GM04504 (cell line): ENCODE measurements at regions not wholly inside any gene's neighbourhood (a gene's known extent, or its start where the extent isn't known, plus 50 kb on each side); places are given as distances from the start of the nearest gene placed in this dataset.
"Not testable (repeated sequence)": the region's sequence is repeated elsewhere in the genome, so short reads cannot be mapped to it uniquely, and the experiment has no call there.

Experiments
- DNase-seq: peaks from one replicate; pipeline ENCODE4 v3.0.0-alpha.2; 2012; ENCODE audit warnings: low read depth

DNA sequence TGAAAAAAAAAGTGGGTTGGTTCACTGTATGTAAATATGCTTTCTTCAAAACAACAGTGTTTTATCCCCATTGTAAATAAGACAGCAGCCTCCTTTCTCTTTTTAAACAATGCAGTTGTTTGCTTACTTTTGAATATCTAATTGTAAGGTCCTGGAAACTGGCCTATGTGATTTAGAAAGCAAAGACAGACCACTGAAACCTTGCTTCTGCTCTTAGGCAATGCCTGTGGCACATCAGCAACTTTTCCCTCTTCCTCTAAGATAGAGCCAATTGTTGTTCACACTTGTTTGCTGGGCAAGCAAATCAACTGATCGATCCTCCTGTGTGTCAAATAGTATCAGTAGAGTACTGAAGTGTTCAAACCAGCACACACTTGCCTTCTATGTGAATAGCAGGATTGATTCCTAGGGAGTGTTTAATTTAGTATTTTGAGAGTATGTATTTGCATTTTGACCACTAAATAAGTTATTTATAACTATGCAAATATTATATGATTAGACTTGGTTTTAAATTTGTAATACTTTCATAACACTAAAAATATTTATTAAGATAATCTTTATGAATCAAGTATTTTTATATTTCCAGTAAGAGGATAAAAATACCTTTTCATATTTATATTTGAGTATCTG, 55.4 kb upstream of the GRPR start:
- no peak for DNase-seq

DNA sequence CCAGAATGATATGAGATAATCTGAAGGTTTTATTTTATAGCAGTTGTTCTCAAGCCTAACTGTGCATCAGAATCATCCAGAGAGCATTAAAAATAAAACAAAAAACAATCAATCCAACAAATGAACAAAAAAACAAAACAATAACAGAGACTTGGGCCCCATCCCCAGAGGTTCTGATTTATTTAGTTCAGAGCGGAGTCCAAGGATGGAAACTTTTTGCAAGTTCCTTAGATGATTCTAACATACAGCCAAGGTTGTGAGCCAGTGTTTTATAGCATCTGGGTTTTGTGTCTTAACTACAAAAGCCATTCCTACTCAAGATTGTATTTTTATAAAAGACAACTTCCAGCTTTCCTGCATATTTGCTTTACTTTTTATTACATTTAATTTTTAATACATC, 59.4 kb upstream of the GRPR start:
- no peak for DNase-seq

DNA sequence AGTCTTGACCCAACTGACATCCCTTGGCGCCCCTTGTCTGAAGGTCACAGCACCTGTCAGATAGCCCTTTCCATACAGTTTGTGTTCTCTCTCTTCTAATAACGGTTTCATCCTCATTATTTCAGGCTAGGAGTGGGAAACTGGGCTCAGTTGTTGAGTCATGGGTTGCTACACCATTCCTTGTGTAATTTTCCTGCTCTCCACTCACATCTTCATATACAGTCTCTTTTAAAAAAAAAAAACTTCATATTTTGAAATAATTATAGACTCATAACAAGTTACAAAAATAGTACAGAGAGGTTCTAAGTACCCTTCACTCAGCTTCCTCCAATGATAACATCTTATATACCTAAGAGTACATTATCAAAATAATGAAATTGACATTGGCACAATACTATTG, 60.2 kb upstream of the GRPR start:
- DNase-seq = no peak

DNA sequence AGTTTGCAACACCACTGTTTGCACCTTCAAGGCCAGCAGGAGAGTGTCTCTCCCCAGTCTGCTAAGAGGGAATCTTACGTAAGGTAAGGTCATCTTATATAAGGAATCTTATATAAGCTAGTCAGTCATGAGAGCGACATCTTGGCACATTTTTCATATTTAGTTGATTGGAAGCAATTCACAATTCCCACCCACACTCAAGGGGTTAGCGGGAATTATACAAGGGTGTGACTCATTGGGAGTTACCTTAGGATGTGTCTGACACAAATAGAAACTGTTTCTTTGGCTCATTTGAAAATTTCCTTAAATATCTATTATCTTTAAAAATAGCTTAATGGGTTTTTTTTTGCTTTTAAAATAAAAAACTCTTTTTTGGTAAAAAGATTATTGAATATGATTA, 62.1 kb upstream of the GRPR start:
- DNase-seq = no peak

DNA sequence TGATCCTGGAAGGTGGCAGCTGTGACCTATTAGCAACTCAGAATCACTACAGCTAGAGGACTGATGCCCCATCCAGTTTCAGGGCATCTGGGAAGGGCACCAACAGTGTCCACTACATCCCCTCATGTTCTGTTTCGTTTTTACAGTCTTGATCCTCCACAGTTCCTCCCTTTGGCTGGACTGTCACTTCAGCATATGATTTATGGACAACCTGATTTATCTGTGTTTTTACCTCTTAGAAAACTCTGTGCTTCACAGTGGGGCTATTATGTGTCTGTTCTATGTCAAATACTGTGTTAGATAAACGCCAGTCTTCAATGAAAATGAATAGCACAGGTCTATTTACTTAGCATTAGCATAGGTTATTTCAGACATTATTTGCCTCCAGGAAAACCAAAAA, 63.1 kb upstream of the GRPR start:
- no peak for DNase-seq

DNA sequence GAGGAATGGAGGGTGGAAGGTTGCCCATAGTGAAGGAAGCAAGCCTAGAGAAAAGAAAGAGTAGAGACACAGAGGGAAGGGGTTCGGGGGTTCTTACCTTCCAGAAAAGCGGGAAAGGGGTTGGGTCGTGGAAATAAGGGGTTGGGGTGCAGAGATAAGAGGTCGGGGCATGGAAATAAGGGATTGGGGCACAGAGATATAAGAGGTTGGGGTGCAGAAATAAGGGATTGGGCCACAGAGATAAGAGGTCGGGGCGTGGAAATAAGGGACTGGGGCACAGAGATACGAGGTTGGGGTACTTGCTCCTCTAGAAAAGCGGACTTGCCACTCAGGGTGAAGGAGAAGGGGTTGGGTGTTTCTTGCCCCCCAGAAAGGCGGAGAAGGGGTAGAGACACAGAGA, 74.2 kb upstream of the GRPR start:
- DNase-seq = not testable (repeated sequence)

DNA sequence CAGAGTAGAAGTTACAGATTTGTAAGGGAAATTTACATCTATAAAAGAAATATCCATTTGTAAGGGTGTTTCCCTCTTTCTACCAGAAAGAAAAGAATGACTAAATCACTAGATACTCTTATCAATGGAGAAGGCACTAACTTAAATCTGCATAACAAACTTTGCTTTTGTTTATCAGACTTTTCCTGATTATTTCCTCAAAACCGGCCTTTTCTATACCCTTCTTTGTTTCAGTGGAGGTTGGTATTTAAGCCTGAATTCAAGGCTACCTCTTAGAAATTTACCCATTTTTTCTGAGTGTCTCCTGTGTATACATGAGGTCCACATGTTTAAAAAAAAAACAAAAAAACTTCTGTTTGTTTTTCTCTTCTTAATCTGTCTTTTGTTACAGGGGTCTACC, 80.4 kb upstream of the GRPR start:
- DNase-seq = no peak

DNA sequence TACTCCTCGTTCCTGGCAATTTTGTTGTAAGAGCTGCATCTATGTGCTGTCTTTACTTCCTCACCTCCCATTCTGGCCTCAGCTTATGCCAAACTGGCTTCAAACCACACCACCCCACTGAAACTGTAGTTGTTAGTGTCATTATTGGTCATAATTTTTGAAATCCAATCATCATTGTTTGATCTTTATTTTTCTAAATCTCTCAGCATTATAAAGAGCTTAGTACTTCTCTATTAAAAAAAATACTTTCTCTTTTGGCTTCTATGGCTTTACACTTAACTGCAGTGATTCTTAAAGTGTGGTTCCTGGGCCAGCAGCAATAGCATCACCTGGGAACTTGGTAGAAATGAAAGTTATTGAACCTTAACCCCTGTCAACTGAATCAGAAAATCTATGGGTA, 83.5 kb upstream of the GRPR start:
- DNase-seq = no peak

DNA sequence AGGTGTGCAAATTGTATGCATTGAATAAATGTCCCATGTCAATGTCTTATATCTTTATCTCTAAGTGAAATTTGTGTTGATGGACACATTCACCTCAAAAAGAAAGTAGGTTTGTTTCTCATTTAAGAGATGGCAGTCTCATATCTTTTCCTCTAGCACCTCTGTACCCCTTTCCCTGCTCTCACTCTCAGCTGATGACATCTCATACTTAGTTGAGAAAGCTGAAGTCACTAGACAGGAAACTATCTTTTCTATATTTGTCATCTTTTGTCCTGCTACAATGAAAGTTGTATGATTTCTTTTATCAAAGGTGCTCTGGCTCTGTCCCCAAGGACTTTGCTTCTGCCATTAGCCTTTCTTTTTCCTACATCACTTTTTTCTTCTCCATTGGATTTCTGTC, 84.0 kb upstream of the GRPR start:
- no peak for DNase-seq

DNA sequence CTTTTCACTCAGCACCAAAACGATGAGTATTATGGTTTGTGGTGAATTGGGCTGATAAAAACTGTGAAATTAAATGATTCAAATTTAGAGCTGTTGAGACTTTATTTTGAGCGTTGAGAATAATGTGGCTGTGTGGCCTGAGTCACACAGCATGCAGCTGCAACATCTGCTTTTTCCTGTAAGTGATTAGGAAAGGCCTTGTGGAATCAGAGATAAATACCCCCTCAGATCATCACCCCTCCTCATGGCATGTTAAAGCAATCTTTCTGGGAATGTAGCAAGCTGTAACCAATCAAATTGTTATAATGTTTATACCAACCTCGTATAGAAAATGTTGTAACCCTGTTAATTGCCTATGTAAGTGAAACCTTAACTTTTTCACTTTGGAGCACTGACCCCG, 90.0 kb upstream of the GRPR start:
- DNase-seq = no peak

DNA sequence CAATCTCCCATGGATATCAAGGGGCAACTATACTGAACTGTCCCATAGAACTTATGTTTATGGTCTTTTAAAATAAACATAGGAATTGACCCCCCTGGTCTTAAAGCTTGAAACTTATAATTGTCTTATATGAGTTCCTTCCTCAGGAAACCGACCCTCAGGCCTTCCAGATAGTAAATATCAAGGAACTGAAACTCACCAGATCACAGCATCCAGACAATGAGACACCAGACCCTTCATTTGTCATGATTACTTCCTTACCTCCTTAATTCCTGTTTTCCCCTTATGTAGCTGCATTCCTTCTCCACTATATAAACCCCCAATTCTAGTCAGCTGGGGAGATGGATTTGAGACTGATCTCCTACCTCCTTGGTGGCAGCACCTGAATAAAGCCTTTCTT, 94.8 kb upstream of the GRPR start:
- DNase-seq = no peak

DNA sequence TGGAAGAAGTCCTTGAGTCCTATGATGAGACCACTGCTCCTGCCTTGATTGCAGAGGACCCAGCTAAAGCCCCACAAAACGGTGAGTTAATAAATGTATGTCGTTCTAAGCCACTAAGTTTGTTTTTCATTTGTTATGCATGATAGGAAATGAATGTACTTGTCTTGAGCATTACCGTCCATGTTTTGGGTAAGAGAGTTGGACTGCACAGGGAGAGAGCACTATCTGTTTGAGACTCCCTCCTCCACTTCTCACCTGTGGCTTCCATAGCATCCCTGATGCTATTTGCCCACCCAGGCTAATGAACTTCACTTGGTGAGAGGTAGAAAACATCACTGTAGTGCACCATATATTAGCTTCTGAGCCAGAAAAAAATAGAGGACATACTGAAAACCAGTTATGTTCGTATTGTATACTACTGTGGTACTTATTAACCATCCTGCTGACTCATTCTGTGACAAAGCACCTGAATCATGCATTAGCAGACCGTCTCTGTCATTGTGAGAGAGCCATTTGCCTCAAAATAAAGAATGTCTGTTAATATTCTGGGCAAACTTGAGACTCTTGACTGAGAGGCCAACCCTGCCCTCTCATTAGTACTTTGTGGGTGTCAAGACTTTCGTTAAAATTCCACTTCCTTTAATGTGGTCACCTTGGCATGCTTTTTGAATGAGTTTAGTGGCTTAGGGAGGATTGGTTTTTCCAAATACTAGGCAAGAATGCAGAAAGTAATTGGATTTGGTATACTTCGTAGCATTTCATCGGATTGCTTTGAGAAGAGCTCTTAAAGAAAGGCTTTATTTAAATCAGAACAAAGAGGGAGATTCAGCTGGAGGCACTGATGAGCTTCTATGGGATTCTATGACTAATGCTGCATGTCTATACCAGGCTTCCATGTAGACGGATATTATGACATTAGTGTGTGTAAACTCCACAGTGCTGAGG, 99.3 kb upstream of the GRPR start:
- DNase-seq = no peak

DNA sequence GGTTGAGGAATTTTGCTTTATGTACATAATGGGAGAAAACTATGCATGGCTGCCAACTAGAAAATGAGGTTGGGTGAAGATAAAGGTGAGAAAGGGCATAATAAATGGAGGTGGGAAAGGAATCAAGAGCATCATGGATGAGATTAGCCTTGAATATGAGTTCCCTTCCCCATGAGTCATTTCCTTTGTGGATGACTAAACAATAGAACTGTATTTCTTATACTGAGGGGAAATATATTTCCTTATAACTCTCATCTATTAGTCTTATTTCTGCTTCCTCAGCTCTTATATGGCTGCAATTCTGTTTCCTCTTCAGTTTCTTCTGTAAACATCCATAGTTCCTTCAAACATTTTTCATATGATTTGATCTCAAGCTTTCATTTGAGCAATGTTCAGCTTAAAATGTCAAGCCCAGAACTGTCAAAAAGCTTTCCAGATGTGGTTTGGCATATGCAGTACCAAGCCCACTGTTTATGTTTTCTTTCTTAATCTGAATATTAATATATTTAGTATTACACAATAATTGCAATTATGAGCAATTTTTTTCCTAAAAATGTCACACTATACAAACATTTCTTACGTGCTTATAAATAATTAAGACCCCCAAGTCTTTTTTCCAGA, 100.7 kb upstream of the GRPR start:
- DNase-seq = no peak

DNA sequence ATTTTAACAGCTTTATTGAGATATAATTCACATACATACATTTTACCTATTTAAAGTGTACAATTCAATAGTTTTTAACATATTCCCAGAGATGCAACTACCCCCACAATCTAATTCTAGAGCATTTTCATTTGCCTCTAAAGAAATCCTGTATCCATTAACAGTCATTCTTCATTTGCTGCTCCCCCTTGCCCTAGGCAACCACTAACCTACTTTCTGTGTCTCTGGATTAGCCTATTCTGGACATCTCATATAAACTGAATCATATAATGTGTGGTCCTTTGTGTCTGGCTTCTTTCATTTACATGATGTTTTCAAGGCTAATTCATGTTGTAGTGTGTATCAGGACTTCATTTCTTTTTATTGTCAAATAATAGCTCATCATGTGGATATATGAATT, 105.1 kb upstream of the GRPR start:
- DNase-seq = no peak

DNA sequence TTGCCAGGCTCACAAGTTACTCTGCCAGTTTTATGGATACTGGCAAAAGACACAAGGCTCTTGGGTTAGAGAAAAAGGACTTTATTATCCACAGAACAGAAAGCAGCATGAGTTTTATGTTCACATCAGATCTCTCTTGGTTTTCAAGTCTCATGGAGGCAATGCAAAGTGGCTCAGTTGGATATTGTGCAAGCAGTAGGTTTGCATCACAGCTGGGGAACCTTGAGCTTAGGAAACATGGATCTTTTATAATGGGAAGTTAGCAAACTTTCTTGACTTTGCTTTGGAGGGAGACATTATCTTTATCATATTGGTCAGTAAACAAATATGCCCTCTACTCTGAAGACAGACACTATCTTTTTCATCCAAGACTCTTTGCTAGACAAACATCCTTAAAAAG, 109.2 kb upstream of the GRPR start:
- DNase-seq = no peak

DNA sequence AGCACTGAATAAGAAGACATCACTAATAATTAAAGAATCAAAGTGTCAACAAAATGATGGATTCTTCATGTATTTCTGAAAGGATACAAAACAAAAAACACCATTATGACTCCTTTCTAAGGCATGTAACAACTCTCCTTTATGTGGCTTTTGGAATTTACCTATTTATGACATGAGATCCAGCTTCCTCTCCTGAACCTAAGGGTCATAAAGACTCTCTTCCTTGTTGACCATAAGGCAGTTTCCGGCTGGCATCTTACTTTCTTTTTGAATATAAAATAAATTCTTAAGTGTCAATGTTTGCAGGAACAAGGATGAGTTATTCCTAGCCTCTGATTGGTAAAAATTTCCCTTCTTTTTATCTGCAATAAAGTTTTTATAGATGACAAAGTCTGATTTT, 111.1 kb upstream of the GRPR start:
- DNase-seq = no peak

DNA sequence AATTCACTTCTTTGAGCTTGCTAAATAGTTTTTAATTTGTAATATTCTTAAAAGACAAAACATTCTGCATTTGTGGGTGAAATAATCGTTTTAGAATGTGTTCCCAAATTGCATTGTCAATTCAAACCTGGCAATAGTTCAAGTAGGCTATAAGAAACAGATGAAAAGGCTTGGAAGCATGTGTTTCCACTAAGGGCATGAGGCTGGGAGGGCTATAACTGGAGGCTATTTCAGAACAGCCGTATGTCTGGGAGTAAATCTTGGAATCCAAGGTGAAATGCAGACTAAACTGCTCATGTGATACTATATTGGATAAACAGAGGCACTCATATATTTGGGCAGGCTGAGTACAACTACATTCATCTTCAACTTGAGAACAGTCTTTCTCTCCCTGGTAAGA, 117.4 kb upstream of the GRPR start:
- peak; percentile 10 for DNase-seq

DNA sequence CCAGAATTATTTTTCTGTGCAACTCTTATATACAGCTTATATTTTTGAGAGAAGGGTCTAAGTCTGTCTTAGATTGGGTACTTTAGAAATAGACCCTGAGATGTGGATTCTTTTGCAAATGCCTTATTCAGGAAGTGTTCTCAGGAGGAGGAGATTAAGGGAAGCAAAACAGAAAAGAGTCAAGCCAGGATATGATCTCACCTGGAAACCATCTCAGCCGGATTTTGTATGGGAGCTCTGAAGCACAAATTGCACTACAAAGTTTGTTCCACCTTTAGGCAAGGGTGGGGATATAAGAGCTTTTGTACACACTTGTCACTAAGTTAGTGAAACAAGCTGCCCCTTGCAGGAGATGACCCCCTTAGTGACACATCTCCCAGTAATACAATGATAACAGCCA, 121.2 kb upstream of the GRPR start:
- no peak for DNase-seq

DNA sequence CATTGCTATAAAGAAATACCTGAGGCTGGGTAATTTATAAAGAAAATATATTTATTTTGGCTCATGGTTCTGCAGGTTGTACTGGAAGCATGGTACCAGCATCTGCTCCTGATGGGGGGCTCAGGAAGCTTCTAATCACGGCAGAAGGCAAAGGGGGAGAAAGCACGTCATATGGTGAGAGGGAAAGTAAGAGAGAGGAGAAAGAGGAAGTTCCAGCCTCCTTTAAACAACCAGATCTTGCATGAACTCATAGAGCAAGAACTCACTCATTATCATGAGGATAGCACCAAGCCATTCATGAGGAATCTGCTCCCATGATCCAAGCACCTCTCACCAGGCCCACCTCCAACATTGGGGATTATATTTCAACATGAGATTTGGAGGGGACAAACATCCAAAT, 125.0 kb upstream of the GRPR start:
- no peak for DNase-seq

DNA sequence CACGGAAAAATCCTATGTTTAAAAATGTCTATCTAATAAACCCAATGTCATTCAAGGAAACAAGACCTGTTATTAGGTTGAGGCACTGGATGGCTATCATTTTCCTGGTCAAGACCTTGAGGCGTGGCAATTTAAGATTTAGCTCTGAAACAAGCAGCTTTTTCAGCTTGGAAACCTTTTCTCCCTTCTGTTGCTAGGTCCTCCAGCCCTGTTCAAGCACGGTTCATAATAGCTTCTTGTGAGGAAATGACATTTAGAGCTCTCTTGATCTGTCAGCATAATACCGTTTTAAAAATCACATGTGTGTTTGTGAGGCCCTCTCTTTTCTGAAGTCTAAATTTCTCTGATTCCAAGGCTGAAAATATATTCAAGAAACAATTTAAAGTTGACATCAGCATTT, 133.6 kb upstream of the GRPR start:
- no peak for DNase-seq

DNA sequence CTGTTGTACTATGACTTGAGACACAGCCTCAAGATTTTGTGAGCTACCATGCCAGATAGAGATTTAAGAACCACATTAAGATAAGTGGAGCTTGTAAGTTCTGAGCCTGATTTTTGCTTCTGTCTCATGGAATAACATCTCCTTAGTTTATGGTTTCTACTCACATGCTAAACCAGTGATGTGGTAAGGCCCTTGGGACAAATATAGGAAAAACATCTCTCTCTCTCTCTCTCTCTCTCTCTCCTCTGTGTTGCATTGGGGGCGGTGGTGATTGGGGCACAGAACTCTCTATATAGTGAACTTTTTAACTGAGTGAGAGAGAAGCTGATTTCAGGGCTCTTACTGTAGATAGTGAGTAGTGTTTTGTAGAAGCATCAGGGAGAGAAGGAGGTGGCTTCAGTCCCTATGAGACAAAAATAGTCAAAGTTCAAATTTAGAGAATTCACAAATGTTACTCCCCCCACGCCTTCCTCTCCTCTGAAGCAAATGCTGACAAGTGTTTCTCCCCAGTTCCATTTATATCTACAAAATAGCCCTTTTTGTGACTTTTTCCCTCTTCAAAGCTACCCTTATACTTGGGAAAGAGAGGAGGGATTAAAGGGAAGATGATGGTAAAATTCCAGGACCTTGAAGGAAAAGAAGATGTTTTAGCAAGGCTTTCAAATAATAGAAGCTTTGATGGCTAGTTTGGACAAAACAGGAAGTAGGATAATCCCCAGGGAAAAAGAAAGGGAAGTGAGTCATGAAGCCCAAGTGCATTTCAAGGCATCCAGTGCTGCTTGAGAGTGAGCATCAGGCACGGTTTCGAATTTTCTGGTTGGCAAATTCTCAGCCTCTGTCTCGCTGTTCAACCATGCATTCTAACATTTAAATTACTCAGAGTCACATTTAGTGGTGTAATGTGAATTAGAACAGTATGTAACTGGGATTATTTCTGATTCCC, 134.3 kb upstream of the AP1S2 start:
- peak; percentile 59 for DNase-seq

DNA sequence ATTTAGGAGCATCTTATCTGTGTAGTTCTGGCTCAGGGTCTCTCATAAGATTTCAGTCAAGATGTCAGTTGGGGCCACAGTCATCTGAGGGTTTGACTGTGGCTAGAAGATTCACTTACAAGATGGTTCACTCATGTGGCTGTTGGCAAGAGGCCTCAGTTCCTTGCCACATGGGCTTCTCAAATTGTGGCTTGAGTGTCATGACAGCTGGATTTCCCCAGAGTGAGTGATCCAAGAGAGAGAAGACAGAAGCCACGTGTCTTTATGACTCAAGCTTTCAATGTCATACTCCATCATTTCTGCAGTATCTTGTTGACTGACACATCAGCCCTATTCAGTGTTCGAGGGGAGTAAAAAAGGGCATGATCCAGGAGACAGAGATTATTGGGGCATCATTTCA, 131.3 kb upstream of the AP1S2 start:
- no peak for DNase-seq
